ENCODE measurements at regions not wholly inside any gene's neighbourhood (a gene's known extent, or its start where the extent isn't known, plus 50 kb on each side); places are given as distances from the start of the nearest gene placed in this dataset.

- TF ChIP-seq CTCF (IDR thresholded peaks at IDR 0.05) (no peak), POLR2A (IDR thresholded peaks at IDR 0.05) (no peak), POLR2AphosphoS5 (IDR thresholded peaks at IDR 0.05) (no peak)
Observed at GRCh38 chr2:134021830-134022524, 231.9 kb upstream of the MGAT5 start.
